NCI-H748 treated with DMSO at 0.1 percent for 48 hours (cell line): ENCODE measurements at regions not wholly inside any gene's neighbourhood (a gene's known extent, or its start where the extent isn't known, plus 50 kb on each side); places are given as distances from the start of the nearest gene placed in this dataset.
A peak's percentile ranks its signal among the peaks of the same experiment; 100 is the strongest.

ENCODE experiments used
- DNase-seq: peaks from one replicate; lab custom pipeline; 2025; lab: John Stamatoyannopoulos, UW

DNA sequence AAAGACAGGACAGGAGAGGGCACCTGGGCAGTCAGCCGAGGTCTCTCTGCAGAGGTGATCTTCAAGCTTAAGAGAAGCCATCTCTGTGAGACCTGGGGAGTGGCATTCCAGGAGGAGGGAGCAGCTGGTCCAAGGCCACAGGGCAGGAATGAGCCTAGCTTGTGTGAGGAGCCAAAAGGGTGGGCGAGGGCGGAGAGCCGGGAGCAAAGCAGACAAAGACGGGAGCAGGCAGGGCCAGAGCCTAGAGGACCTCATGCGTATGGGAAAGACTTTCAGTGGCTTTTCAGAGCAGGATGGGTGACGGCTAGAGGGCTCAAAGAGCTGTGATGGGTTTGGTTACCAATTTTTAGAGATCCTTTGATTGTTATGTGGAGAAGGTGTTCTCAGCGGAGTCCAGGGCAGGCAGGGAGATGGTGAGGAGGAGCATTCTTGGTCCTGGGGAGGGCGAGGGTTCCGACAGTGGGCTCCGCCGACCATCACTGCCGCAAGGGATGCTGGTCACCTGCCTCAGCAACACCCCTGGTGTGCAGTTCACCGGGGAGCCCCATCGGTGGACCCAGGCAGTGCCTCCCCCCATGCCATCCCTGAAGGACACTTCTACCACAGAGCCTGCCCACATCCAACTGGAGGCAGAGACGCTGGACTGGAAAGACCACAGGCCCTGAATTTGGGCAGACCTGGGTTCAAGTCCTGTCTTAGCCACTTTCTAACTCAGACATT lies 122.9 kb upstream of the IRF2BP2 start:
- no peak for DNase-seq

DNA sequence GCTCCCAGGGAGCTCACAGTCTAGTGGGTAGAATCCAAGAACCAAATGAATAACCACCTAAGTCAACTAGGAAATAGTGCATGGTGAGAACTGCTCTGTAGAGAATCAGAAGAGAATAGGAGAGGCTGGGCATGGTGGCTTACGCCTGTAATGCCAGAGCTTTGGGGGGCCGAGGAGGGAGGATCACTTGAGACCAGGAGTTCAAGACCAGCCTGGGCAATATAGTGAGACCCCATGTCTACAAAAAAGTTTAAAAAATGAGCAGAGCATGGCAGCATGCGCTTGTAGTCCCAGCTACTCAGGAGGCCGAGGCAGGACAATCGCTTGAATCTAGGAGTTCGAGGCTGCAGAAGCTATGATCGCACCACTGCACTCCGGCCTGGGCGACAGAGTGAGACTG lies 122.3 kb upstream of the IRF2BP2 start:
- no peak for DNase-seq

DNA sequence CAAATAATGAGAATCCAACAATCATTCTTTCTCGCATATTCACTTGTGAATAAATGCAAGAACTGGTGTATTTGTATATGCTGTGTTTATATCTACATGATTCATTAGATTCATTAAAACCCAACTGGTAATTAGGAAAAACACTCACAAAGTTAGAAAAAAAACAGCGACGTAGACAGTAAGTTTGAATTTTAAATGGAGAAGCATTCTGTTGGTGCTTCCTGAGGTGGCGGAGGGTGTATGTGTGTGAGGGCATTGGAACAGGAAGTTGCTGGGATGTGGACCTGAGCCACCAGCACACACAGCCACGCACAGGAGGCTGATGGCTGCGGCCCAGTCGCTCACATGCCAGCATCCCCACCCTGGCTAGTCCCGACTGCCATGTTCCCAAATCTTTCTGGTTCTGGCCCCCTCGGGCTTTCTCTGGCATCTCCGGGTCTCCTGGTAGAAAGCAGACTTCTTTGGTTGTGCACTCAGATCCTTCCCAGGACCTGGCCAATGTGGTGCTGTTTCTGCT lies 121.6 kb upstream of the IRF2BP2 start:
- no peak for DNase-seq

DNA sequence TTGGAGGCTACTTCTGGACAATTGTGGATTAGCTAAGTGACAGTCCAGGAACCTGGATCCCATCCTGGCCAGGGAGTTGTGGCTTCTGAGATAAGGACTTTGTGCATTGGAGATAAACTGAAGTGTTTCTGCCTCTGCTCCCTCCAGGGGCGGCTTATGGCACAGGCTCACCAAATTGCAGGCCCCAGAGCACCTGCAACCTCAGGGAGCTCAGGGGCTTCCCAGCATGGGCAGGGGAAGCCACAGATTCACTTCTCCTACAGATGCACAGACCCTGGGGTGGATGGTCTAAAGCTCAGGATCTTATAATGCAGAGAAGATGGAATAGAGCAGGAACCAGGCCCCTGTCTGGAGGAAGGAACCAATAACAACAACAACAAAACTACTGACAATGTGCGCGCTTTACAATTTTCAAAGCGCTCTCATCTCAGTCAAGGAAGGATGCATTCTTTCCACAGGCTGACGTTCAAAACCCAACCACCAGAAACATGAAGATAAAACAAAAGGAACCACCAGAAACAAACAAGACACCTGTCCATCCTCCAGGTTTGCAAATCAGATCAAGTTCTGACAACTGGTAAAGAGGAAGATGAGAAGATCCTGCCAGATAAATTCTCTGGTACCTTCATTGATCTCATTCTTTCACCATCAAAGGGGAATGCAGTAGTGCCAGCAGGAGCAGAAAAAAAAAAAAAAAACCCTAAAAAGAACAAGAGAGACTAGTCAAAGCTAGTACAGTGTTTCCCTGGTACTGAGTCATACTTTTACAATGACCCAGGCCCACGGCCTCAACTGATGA lies 121.0 kb upstream of the IRF2BP2 start:
- no peak for DNase-seq

DNA sequence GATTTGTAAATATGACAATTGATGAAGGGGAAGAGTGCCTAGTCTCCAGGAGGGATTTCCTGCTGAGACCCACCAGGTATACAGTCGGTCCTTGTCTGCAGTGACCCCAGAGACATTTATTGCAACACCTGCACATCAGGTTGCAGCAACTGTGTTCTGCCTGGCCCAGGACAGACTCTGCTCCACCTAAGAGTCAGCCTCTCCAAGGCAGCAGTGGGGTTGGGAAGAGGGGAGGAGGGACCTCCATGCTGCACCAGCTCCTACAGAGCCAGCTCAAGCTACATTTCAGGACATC lies 120.4 kb upstream of the IRF2BP2 start:
- DNase-seq: no peak

DNA sequence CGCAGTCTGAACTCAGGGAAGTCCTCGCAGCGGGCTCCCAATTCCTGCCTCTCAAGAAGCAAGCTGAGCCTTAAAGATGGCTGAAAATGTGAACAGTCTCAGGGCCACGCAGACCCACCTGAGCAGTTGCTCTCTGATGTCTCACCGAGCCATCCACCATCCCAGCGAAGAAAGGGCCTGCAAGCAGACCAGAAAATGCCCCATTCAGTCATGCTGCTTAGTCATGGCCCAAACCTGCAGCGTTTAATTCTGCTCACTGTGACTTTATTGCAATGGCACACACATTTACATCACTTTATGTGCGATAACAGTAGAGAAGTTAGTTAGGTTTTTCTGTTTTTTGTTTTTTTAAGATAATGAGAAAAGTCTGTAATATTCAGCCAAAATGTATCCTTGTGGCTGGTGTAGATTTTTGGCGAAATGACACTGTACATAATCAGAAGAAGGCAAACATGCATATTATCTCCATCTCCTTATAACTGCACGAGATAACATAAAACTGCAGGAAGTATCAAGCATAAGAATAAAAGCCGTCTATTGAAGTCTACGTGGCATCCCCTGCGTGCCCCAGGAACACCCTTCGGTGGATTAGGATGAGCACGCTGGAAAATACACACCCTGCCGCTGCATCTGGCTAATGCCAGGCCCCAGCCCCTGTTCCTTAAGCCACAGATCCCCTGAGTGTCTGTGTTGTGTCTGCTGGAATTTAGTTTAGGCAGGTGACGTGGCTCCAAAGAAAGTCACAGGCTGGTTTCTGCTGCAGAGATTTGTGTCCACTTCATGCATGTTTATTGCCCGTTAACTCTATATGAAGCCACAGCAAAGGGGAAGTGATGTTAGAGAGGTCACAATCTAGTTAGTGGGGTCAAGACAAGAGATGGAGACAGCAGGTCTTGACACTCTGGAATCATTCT lies 119.8 kb upstream of the IRF2BP2 start:
- DNase-seq: no peak

DNA sequence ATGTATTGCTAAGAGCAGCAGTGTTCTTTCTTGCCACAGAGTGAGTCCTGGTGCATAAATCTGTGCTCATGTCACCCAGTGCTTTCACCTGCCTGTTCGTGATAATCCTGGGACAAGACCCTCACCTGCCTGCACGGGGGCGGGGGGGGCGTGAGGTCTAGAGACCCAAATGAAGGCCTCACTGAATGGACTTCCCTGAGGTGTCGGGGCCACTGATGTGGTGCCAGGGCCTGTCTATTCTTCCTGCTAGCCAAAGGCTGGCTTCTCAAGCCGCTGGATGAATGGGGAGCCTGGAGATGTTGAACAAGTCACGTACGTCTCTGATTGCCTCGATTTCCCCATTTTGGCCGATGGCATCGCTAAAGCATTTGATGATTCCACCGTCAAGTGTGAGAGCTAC lies 118.8 kb upstream of the IRF2BP2 start:
- DNase-seq: no peak

DNA sequence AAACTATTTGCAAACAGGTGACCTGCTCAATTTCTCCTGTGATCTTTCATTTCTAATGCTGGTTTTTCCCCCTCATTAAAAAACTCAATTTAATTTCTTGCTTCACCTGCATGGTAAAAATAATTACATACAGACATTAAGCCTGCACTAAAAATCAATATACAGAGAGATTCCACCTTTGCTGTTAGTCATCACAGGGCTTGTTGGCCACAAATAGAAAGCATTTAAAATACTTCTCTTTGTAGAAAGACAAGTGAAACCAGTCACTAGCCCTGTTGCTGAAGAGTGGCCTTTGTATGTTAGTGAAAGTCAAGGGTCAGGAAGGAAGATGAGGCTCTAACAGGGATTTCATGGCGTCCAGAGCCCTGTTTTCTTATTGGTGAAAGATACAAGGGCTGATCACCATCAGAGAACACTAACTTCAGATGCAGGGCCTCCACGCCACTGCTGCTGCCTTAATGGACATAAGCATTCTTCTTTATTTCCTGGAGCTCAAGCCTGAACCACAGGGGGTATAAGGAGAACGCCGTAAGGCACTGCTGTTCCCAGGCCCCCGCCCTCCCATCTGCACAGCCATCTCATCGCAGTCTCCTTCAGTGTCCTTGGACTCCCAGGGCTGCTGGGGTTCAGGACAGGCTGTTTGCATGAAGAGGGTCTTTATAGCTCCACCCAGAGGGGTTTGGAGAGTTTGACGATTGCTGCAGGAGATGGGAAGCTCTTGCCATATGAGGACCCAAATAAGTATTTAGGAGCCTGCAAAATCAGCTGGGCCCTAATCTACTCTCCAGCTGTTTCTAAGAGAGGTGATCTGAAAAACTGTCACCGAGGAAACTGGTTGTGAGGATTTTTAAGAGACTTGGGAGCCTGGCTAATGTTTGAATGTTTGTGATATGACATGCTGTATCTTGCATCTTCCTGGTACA lies 117.3 kb upstream of the IRF2BP2 start:
- no peak for DNase-seq

DNA sequence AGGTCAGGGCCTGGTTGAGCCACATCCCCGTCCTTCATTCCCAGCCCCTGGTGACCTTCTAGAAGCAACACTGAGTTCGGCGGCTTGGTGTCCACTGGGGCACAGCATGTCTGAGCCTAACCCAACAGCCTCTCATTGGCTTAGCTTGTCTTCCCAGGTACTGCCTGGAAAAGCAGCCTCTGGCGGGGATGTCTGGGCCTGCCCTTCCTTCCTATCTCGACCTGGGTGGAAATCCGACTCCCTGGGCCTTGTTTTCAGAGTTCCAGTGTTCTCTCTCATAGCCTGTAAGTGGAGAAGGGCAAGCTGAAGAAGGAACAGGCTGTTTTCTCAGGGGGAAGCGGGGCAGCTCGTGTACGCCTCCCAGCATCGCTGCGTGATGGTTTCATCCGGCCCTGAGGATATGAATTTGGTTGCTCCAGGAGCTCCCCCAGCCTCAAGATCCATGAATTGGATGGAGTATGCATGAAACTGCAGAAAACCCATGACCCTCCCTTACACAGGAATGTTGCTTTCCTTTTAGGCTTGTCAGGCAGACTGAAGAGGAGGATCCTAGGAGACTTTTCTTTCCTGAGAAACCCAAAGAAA lies 116.5 kb upstream of the IRF2BP2 start:
- no peak for DNase-seq

DNA sequence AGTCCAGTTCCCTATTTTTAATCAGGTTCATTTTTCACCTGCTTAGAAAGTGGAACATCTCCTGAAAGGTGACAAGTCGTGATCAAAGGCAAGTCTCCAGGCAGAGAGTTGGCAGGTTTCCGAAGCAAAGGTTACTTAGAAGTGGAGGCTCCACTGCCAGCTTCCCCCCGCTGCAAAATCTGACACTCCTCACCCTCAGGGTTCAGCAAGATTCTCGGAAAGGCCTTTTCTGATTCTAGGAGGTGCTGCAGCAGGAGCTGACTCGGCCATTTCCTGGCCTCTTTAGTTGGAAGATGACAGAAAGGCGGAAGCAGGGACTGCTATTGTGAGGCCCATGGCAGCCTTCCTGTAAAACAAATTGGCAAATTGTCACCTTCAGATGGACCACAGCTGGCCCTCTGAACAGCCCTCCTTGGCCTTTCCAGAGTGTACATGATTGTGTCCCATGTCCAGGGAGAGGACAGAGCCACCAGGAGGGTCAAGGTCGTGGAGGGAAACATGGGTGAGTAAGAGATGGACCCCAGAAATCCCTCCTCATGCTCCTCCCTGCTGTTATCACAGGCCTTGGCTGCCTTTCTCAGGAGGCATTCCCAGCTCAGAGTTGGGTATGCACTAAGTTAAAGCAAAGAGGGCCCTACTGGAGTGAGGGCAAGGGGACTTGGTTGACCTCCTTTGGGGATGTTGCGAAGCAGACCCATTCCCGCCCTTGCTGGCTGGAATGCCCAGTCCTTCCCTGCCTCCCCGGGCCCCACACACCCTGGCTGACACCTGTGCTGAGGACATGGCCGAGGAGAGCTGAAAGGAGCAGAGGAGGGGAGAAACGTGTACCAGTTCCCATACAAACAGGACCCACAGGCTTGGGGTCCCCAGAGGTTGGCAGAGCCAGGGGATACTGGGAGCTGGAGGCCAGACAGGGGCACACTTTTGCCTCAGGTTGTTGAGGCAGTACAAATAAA lies 115.5 kb upstream of the IRF2BP2 start:
- DNase-seq: no peak

DNA sequence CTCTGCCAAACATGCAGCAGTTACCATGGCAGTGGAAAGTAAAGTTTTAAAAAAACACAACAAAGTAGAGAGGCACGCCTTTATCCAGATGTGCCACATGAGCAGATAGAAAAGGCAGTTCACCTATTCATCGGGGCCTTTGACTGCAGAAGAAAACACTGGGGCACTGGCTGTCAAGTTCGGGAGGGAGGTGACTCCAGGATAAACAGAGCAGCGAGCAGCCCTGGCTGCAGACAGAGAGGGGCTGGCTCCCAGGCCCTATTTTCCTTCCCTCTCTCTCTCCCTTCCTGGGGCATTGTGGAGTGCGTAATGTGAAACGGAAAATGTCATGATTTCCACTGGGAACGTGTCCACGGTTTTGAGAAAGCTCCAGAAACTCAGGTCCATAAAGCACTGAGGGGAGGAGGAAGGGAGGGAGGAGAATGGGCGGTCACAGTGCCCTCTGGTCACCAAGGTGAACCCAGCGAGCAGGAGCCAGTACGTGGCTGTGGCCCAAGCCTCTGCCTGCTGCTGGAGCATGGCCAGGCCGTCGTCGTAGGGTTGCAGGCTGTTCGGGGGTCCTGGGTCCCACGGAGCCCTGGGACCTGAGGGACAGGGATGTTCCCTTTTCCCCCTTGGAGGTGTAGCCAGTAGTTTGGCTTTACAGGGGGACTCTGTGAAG lies 114.7 kb upstream of the IRF2BP2 start:
- DNase-seq: peak; percentile 99

DNA sequence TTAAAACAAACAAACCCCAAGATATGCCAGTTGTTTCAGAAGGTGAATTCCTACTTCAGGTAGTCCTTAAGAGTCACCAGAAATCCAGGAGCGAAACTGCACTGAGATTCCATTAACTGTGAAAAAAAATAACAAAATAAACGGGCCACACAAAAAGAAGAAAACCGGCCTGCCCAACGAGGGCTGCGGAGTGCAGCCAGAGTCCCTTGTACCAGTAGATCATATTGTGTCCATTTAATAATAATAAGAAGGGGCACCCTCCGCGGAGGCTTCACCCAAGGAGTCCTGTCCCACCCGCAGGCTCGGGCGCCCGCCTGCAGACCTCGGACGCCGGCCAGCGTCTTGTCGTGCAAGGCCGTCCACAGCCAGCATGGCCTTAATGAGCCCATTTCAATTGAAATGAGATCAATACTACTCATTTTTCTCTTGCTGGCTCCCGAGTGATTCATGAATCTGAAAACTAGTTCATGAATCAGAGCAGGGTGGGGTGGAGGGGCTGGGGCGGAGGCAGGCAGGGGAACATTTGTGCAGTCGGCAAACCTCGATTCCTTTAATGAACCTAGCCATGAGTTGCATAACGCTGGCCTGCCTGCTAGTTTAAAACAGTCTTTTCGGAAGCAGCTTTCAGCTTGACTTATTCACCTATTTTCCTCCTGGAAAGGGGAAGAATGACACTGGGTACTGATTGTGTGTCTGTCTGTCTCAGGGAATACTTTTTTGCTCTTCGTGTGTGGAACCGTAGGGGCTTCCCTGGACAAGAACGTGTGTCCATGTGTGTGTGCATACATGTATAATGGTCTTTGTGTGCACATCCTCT lies 113.1 kb upstream of the IRF2BP2 start:
- no peak for DNase-seq

DNA sequence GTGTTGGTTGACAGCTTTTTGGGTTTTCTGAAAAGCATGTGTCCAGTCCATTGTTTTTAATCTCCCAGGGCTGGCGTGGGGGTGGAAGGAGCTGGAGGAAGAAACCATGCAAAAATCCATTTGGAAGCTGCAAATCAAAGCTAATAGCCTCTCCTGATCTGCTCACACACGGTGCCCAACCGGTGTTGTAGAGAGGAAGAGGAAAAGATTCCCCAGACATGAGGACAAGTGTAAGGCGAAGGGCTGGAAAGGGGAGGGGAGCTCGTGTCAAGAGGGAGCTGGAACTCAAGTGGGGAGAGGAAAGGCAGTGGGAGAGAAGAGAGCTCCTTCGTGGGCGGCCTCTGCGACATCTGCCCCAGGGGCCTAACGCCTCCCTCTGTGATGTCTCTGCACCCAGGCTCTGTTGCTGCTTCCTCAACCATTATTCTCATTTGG lies 112.3 kb upstream of the IRF2BP2 start:
- DNase-seq: no peak

DNA sequence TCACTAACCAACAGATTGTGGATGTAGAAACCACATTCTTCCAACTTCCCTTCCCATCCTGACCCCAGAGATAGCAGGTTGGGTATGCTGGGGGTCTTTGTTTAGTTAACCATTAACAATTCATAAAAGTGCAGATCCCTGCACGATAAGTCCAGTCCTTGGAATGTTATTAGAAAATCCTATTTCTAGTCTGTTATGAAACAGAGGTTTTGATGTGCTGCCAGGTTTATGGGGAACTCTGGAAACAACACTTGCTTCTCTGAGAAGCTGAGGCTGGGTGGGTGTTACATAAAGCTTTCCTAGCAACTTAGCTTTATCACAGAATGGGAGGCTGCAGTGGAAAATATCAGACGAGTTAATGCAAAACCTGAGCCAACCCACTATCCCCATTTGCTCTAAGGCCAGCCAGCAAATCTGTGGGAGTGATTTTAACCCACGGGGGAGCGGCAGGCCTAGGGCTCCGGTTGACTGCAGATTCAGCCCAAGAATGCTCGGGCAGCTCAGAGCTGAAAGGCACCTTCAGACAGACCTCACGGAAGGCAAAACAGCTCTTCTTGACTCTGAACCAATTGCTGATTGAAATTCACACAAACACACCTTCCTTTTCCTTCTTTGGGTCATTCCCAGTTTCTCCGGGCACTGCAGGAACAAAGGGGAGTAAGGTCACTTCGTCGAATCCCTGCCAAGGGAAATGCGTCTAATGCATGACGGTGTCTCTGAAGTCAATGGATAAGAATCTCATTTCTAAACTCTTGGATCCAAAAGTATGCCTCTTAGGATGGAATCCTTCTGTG lies 111.7 kb upstream of the IRF2BP2 start:
- DNase-seq: no peak

DNA sequence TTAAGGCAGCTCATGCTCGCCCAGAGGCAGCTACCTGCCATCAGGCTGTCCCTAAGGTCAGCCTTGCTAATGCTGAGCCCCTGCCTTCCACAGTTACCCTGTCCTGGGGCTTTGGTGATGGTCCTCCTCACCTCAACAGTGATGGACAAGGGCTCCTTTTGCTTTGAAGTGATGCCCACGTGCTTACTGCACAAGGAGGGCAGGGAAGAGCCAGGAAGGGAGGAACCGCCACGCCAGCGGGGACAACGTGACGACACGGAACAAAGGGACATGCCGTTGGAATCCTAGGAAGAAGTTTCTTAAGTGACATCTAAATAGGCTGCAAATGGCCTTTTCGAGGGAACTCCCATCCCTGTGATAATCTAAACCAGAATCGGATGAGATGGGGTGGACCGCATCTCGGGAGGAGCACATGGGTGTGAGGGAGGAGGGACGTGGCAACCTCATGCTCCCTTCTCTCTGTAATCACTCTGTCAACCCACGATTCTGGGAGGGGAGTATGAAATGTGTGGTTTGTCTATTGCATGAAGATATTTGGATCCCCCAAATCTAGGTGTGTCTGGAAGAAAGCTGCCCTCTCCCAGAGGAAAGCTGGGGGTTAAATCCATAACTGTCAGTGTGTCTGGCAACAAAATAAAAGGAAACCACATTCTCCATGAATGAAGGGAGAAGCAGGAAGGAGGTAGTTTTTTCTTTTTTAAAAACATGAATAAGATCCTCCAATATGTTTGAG lies 110.9 kb upstream of the IRF2BP2 start:
- DNase-seq: no peak

DNA sequence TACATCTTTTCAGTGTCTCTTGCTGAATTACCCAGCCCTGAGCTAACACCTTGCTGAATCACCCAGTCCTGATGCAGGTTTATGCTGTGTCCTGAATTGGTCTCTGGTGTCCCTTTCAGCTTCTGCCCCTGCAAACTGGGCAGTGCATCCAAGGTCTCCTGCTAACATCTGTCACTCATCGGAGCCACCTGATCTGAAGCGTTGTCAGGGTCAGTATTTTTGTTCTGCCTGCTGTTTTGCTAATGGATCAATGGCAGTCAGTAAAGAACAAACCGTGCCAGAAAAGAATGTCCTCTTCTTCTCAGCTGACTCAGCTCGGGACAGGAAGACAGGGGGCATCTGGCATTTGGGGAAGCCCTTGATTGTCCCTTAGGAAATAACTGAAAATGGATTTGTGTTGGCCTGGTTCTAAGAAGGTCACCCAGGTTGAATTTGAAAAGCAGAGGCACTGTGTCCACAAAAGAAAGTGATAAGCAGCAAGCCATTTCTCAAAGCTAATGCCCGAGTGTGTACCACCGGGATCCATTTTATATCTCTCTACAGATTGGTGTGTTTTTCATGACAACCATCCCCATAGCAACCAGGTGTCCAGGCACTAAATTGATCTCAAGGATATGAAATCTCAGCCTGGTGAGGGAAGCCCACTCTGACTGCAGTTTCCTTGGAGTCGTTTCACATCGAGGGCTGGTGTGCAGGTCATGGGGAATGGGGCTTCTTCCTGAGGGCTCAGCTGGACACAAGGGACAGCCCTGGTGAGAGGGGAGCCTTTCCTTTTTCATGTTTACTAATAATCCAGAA lies 109.7 kb upstream of the IRF2BP2 start:
- no peak for DNase-seq
